Liver (tissue), 3 donors: ENCODE measurements at regions not wholly inside any gene's neighbourhood (a gene's known extent, or its start where the extent isn't known, plus 50 kb on each side); places are given as distances from the start of the nearest gene placed in this dataset.

Source experiments
- HNF4G ChIP-seq: IDR thresholded peaks from 2 replicates; pipeline ENCODE4 v1.6.1; 2016; ENCODE audit warnings: antibody characterized with exemption
- TAF1 ChIP-seq: conservative IDR thresholded peaks from 2 replicates; pipeline ENCODE4 v1.6.1; 2016; ENCODE audit warnings: antibody characterized with exemption, mild to moderate bottlenecking
- YY1 ChIP-seq: IDR thresholded peaks from 2 replicates; pipeline ENCODE4 v1.6.1; 2016; ENCODE audit warnings: antibody characterized with exemption, mild to moderate bottlenecking
- TF ChIP-seq, protein P1 (sequence below): fragments of 150-350 bp; IDR thresholded peaks from 2 replicates; pipeline ENCODE4 v1.5.1; 2017; ENCODE audit warnings: improper control_type of control experiment, low read depth, low read length; ENCODE audit not compliant: missing input control
- TF ChIP-seq, protein P2 (sequence below): IDR thresholded peaks from 2 replicates; pipeline ENCODE4 v1.6.1; 2016; ENCODE audit warnings: antibody characterized with exemption
- TF ChIP-seq, protein P3 (sequence below): IDR thresholded peaks from 2 replicates; pipeline ENCODE4 v1.6.1; 2016; ENCODE audit warnings: antibody characterized with exemption
- TF ChIP-seq, protein P4 (sequence below): IDR thresholded peaks from 2 replicates; pipeline ENCODE4 v1.6.1; 2016; ENCODE audit warnings: antibody characterized with exemption, mild to moderate bottlenecking
- donor health status: healthy.
- donor health status: healthy.

DNA sequence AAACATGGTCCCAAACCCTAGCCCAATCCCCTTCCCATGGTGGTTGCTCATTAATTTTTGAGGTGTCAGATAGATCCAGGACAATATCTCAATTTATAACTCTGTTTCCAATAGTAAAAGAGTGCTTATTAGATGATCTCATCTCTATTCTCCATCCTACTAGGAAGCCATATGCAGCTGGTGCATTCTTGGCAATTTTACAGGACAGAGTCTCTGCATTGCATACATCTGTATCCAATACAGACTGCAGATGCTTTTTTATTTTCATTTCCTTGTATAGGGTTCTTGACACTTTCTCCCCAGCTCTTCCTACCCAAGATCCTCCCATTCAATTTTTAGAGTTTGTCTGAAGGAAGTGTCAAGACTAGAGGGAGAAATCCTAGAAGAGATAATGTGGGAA lies 194.8 kb upstream of the DPH6 start:
- TF ChIP-seq TAF1 (no peak), YY1 (no peak), HNF4G (no peak)
- TF ChIP-seq, protein P1, sequence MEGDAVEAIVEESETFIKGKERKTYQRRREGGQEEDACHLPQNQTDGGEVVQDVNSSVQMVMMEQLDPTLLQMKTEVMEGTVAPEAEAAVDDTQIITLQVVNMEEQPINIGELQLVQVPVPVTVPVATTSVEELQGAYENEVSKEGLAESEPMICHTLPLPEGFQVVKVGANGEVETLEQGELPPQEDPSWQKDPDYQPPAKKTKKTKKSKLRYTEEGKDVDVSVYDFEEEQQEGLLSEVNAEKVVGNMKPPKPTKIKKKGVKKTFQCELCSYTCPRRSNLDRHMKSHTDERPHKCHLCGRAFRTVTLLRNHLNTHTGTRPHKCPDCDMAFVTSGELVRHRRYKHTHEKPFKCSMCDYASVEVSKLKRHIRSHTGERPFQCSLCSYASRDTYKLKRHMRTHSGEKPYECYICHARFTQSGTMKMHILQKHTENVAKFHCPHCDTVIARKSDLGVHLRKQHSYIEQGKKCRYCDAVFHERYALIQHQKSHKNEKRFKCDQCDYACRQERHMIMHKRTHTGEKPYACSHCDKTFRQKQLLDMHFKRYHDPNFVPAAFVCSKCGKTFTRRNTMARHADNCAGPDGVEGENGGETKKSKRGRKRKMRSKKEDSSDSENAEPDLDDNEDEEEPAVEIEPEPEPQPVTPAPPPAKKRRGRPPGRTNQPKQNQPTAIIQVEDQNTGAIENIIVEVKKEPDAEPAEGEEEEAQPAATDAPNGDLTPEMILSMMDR, result no peak
- TF ChIP-seq, protein P2, sequence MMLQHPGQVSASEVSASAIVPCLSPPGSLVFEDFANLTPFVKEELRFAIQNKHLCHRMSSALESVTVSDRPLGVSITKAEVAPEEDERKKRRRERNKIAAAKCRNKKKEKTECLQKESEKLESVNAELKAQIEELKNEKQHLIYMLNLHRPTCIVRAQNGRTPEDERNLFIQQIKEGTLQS, result no peak
- TF ChIP-seq, protein P3, sequence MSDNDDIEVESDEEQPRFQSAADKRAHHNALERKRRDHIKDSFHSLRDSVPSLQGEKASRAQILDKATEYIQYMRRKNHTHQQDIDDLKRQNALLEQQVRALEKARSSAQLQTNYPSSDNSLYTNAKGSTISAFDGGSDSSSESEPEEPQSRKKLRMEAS, result no peak
- TF ChIP-seq, protein P4, sequence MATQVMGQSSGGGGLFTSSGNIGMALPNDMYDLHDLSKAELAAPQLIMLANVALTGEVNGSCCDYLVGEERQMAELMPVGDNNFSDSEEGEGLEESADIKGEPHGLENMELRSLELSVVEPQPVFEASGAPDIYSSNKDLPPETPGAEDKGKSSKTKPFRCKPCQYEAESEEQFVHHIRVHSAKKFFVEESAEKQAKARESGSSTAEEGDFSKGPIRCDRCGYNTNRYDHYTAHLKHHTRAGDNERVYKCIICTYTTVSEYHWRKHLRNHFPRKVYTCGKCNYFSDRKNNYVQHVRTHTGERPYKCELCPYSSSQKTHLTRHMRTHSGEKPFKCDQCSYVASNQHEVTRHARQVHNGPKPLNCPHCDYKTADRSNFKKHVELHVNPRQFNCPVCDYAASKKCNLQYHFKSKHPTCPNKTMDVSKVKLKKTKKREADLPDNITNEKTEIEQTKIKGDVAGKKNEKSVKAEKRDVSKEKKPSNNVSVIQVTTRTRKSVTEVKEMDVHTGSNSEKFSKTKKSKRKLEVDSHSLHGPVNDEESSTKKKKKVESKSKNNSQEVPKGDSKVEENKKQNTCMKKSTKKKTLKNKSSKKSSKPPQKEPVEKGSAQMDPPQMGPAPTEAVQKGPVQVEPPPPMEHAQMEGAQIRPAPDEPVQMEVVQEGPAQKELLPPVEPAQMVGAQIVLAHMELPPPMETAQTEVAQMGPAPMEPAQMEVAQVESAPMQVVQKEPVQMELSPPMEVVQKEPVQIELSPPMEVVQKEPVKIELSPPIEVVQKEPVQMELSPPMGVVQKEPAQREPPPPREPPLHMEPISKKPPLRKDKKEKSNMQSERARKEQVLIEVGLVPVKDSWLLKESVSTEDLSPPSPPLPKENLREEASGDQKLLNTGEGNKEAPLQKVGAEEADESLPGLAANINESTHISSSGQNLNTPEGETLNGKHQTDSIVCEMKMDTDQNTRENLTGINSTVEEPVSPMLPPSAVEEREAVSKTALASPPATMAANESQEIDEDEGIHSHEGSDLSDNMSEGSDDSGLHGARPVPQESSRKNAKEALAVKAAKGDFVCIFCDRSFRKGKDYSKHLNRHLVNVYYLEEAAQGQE, result no peak
